T-cell (primary cell): ENCODE measurements at regions not wholly inside any gene's neighbourhood (a gene's known extent, or its start where the extent isn't known, plus 50 kb on each side); places are given as distances from the start of the nearest gene placed in this dataset.

Source experiments
- ATAC-seq, 4 experiments: fragments of 200-7000 bp in 3 of 4; fragments of 150-1000 bp in 1 of 4; cut with Tn5 transposase; replicated peaks in 1 of 4; 1 replicate in 3 of 4; 2 replicates in 1 of 4; pipeline ENCODE4 v1.10.0; 2021; ENCODE audit warnings: moderate library complexity in 3 of 4, mild to moderate bottlenecking in 2 of 4, moderate number of reproducible peaks in 1 of 4
- CTCF ChIA-PET, 2 donors: fragments of 300-600 bp; sonication (Branson Sonifier 250); formaldehyde crosslinking; loops; one replicate each; lab custom pipeline; 2022; ENCODE audit warnings: antibody characterized with exemption in 2 of 2; lab: Charles Lee
- POLR2A ChIA-PET, 2 donors: fragments of 300-600 bp; sonication (Branson Sonifier 250); formaldehyde crosslinking; loops; one replicate each; lab custom pipeline; 2022; ENCODE audit warnings: antibody characterized with exemption in 2 of 2; lab: Charles Lee
- DNase-seq, 35 experiments: peaks; one replicate each; pipeline versions ENCODE4 v3.0.0 to v3.0.0-alpha.2; 2013 to 2023
- H3K27ac ChIP-seq: one replicate; pipeline ENCODE4 v1.5.1; 2013; ENCODE audit warnings: low read length
- H3K27me3 ChIP-seq, 2 experiments: replicated peaks in 1 of 2; 1 replicate in 1 of 2; 2 replicates in 1 of 2; pipeline versions ENCODE4 v1.6.1 to v1.7.0; 2013; ENCODE audit warnings: low read length in 1 of 2, mixed read lengths in 1 of 2; ENCODE audit not compliant: control insufficient read depth in 2 of 2, insufficient read depth in 2 of 2; ENCODE audit errors: extremely low read depth in 1 of 2
- H3K36me3 ChIP-seq, 2 donors: 1 replicate in 1 of 2; 2 replicates in 1 of 2; pipeline versions ENCODE4 v1.6.1 to v1.7.0; 2013; ENCODE audit warnings: low read length in 1 of 2; ENCODE audit not compliant: control insufficient read depth in 2 of 2, insufficient read depth in 1 of 2; ENCODE audit errors: extremely low read depth in 1 of 2
- H3K4me1 ChIP-seq, 2 experiments: 1 replicate in 1 of 2; 2 replicates in 1 of 2; pipeline versions ENCODE4 v1.6.1 to v1.7.0; 2013; ENCODE audit warnings: low read length in 2 of 2, mixed read lengths in 1 of 2; ENCODE audit not compliant: insufficient read depth in 2 of 2, control insufficient read depth in 1 of 2; ENCODE audit errors: extremely low read depth in 1 of 2
- H3K4me3 ChIP-seq, 2 donors: 1 replicate in 1 of 2; 2 replicates in 1 of 2; pipeline versions ENCODE4 v1.5.1 to v1.7.0; 2013; ENCODE audit warnings: mild to moderate bottlenecking in 2 of 2, low read length in 1 of 2, moderate library complexity in 1 of 2; ENCODE audit not compliant: control insufficient read depth in 1 of 2; ENCODE audit errors: extremely low read depth in 1 of 2
- H3K9me3 ChIP-seq: 2 replicates; pipeline ENCODE4 v1.7.0; 2013
- H3K27ac Mint-ChIP-seq, 2 donors: one replicate each; pipeline ENCODE4 v1.8.0; 2020 to 2021; ENCODE audit warnings: mild to moderate bottlenecking in 2 of 2, mixed read lengths in 2 of 2
- H3K27me3 Mint-ChIP-seq, 2 donors: one replicate each; pipeline ENCODE4 v1.8.0; 2021 to 2022; ENCODE audit warnings: mixed read lengths in 2 of 2
- H3K36me3 Mint-ChIP-seq: one replicate; pipeline ENCODE4 v1.8.0; 2021; ENCODE audit warnings: mixed read lengths
- H3K4me1 Mint-ChIP-seq, 3 donors: one replicate each; pipeline ENCODE4 v1.8.0; 2020 to 2022; ENCODE audit warnings: mixed read lengths in 3 of 3, mild to moderate bottlenecking in 1 of 3
- H3K4me3 Mint-ChIP-seq, 3 donors: one replicate each; pipeline ENCODE4 v1.8.0; 2020 to 2022; ENCODE audit warnings: mild to moderate bottlenecking in 3 of 3, mixed read lengths in 3 of 3, moderate library complexity in 3 of 3
- H3K9me3 Mint-ChIP-seq, 3 donors: one replicate each; pipeline ENCODE4 v1.8.0; 2020 to 2022; ENCODE audit warnings: mixed read lengths in 3 of 3
- WGBS: methylation state at CpG from one replicate; pipeline ENCODE4 v1.1.5; 2013; ENCODE audit warnings: missing lambda C conversion rate; ENCODE audit not compliant: insufficient coverage; 5-methylcytosine and 5-hydroxymethylcytosine counted together

DNA sequence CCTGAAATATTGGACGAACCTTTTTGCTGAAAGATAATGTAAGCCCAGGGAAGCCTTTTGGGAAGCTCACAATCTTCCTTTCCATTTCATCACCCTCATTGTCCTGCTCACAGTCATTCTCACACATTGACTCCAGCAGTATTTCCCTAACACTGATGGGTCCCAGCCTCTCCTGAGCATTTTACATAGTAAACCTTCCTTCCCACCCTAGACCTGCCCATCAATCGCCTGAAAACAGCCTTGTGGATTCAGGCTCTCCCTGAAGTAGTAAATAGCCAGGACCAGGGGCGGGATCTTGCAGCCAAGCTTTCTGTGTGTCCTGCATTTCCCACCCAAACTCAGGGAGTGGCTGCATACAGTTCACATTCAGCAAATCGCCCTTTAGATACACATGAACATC lies 149.9 kb downstream of the CYRIA start:
- peaks cover 3 to 31% of the 10 kb centered on the region in 2 donors for H3K27me3 Mint-ChIP-seq
- H3K9me3 Mint-ChIP-seq, result no peaks in the 10 kb centered on the region
- H3K4me3 Mint-ChIP-seq, result no peak overlapping the region
- POLR2A ChIA-PET, result no interaction called here
- H3K4me1 Mint-ChIP-seq, result no peaks in the 10 kb centered on the region
- DNase-seq, result no peak
- Histone ChIP-seq H3K27me3 (no peaks in the 10 kb centered on the region), H3K36me3 (no peaks in the 10 kb centered on the region), H3K9me3 (no peaks in the 10 kb centered on the region), H3K27ac (no peak overlapping the region), H3K4me1 (no peaks in the 10 kb centered on the region), H3K4me3 (no peak overlapping the region)
- CTCF ChIA-PET, result interaction anchor here in 1 of 2 donors (0.5 kb wide), 1 partner anchor 235 kb away, joined by 3 read pairs; no protein-coding TSS in a partner anchor
- no peak overlapping the region for H3K27ac Mint-ChIP-seq
- ATAC-seq, result no peak
- H3K36me3 Mint-ChIP-seq, result no peaks in the 10 kb centered on the region
- WGBS, result 78% methylated on average over 3 of the region's 4 CpGs

DNA sequence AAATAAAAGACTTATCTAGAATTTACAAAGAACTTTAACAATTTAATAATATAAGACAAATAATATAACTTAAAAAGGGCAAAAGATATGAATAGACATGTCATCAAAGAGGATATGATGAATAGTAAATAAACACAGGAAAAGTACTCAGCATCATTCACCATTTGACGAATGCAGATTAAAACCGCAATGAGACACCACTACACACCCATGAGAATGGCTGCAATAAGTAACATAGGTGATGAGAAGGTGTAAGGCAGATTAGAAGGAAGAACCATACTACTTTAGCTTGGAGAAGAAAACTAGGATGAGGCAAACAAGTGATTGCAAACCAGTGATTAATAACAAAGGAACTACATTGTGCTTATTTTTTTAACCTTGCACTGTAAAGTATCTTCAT lies 152.0 kb downstream of the CYRIA start:
- Histone ChIP-seq H3K9me3 (no peaks in the 10 kb centered on the region), H3K4me1 (no peaks in the 10 kb centered on the region), H3K36me3 (no peaks in the 10 kb centered on the region), H3K4me3 (no peak overlapping the region), H3K27ac (no peak overlapping the region), H3K27me3 (peaks cover 4 to 8% of the 10 kb centered on the region in 2 experiments)
- Mint-ChIP-seq H3K9me3 (no peaks in the 10 kb centered on the region), H3K27ac (no peak overlapping the region), H3K27me3 (peaks cover 21 to 51% of the 10 kb centered on the region in 2 donors), H3K4me1 (no peaks in the 10 kb centered on the region), H3K4me3 (no peak overlapping the region), H3K36me3 (no peaks in the 10 kb centered on the region)
- WGBS, result no CpG with 5 or more reads among the region's 2 CpGs
- ATAC-seq (no peak), DNase-seq (no peak)
- POLR2A ChIA-PET, result no interaction called here
- CTCF ChIA-PET, result no interaction called here

DNA sequence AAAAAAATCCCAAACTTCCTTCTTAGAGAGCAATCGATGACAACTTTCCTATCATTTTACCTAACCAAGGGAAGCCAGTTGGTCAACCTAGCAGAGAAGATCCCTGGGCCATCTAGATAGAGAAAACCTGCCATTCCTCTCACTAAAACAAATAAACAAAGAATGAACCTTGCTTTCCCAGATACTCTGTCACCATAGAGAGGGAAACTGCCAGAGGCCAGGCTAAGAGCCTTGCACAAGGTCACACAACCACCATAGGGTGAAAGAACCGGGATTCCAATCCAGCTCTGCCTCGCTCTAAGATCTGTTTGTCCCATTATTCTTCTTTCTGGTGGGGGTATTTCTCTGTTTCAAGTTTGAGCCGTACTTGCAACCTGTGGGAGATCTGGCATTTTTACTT lies 154.6 kb downstream of the CYRIA start:
- H3K9me3 Mint-ChIP-seq, result no peaks in the 10 kb centered on the region
- H3K4me1 Mint-ChIP-seq, result no peaks in the 10 kb centered on the region
- Histone ChIP-seq H3K27ac (no peak overlapping the region), H3K36me3 (no peaks in the 10 kb centered on the region), H3K27me3 (peaks cover 4 to 29% of the 10 kb centered on the region in 2 experiments), H3K9me3 (no peaks in the 10 kb centered on the region), H3K4me3 (no peak overlapping the region), H3K4me1 (no peaks in the 10 kb centered on the region)
- H3K36me3 Mint-ChIP-seq, result no peaks in the 10 kb centered on the region
- H3K27ac Mint-ChIP-seq, result no peak overlapping the region
- no peak overlapping the region for H3K4me3 Mint-ChIP-seq
- ATAC-seq (no peak), DNase-seq (no peak)
- POLR2A ChIA-PET, result no interaction called here
- H3K27me3 Mint-ChIP-seq, result peaks cover 38 to 56% of the 10 kb centered on the region in 2 donors
- CTCF ChIA-PET, result no interaction called here
- WGBS, result 40% methylated on average over 1 of the region's 4 CpGs

DNA sequence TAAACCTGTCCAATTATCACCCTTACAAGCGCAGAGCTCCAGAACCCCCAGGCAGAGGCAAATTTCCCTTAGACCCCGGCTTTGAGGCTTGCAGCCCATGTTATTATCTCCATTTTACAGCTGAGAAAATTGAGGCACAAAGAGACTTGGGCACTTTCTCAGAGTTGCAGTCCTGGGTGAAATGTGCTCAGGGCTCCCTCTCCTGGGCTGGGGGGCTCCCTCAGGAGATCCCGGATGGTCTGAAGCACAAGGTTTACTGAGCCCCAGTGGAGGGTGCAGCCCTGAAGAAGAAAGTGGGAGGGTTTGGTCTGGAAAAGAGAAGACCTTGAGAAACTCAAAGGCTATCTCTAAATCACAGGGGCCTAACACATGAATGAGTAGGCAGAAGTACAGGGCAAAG lies 156.6 kb downstream of the CYRIA start:
- Histone ChIP-seq H3K4me3 (no peak overlapping the region), H3K4me1 (no peaks in the 10 kb centered on the region), H3K27me3 (peaks cover 4 to 35% of the 10 kb centered on the region in 2 experiments), H3K9me3 (no peaks in the 10 kb centered on the region), H3K36me3 (no peaks in the 10 kb centered on the region), H3K27ac (no peak overlapping the region)
- no peaks in the 10 kb centered on the region for H3K9me3 Mint-ChIP-seq
- H3K36me3 Mint-ChIP-seq, result no peaks in the 10 kb centered on the region
- H3K4me3 Mint-ChIP-seq, result no peak overlapping the region
- 100% methylated on average over 1 of the region's 3 CpGs for WGBS
- H3K27me3 Mint-ChIP-seq, result peaks cover 43 to 51% of the 10 kb centered on the region in 2 donors
- no peak overlapping the region for H3K27ac Mint-ChIP-seq
- no peaks in the 10 kb centered on the region for H3K4me1 Mint-ChIP-seq
- ChIA-PET CTCF (no interaction called here), POLR2A (no interaction called here)
- no peak for DNase-seq
- no peak for ATAC-seq

DNA sequence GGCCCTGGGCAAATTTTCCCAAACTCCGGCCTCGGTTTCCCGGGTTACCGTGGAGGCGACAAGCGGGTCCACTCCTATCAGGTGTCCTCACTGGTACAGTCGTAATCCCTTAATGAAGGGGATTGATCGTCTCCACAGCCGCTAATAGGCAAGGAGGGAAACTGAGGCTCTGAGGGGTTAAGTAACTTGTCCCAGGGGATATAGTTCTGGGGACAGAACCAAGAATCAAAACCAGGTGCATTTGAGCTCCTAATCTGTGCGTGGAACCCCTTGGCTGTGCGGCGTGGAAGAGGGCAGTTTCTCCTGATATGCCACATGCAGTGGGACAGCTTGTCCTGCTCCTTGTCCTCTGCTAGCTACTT lies 157.2 kb downstream of the CYRIA start:
- H3K36me3 ChIP-seq, result no peaks in the 10 kb centered on the region
- no peak overlapping the region for H3K27ac ChIP-seq
- H3K4me1 ChIP-seq, result no peaks in the 10 kb centered on the region
- POLR2A ChIA-PET, result no interaction called here
- ATAC-seq, result no peak
- CTCF ChIA-PET, result no interaction called here
- H3K4me1 Mint-ChIP-seq, result no peaks in the 10 kb centered on the region
- H3K27me3 ChIP-seq, result peaks cover 4 to 35% of the 10 kb centered on the region in 2 experiments
- H3K36me3 Mint-ChIP-seq, result no peaks in the 10 kb centered on the region
- H3K4me3 Mint-ChIP-seq, result no peak overlapping the region
- no peak for DNase-seq
- peaks cover 43 to 51% of the 10 kb centered on the region in 2 donors for H3K27me3 Mint-ChIP-seq
- no peak overlapping the region for H3K4me3 ChIP-seq
- no peaks in the 10 kb centered on the region for H3K9me3 Mint-ChIP-seq
- no peak overlapping the region for H3K27ac Mint-ChIP-seq
- no peaks in the 10 kb centered on the region for H3K9me3 ChIP-seq
- WGBS, result 26% methylated on average over 9 of the region's 12 CpGs

DNA sequence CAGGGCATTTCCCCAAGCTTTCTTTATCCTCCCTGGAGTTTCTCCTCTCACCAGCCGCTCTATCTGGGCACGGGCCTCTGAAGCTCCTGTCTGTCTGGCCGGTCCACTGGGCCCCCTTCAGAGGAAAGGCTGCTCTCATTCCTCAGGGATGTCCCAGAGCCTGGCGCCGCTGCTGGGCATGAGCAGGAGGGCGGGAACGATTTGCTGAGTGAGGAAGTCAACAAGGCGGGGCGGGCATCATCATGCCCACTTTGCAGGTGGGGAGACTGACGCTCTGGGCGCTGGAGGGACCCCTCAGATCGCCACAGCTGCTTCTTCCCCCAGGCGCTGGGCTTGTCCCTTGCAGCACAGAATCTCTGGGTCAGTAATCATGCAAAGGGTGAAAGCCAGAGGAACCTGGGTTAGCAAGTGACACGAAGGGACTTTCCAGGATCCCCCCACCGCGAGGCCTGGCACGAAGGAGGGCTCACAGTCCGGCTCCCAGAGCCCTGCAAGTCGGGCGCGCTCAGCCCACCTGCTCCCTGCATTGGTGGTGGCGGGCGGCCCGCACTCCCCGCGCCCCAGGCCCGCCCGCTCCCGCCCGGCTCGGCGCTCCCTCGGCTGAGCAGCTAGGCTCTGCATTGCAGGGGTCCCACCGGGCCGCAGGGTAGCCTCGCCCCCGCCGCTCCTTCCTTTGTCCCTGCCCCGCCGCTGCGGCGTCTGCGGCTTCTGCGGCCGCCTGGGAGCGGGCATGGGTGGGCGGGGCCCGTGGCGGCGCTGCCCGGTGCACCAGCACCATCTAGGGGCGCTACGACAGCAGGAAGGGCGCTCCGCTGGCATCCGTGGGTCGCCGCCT lies 157.8 kb downstream of the CYRIA start:
- Mint-ChIP-seq H3K9me3 (no peaks in the 10 kb centered on the region), H3K36me3 (no peaks in the 10 kb centered on the region), H3K27ac (no peak overlapping the region), H3K4me1 (no peaks in the 10 kb centered on the region), H3K4me3 (no peak overlapping the region), H3K27me3 (peaks cover 46 to 51% of the 10 kb centered on the region in 2 donors)
- no peaks in the 10 kb centered on the region for H3K9me3 ChIP-seq
- CTCF ChIA-PET, result no interaction called here
- ATAC-seq (peak in 1 of 4 experiments; percentile 4), DNase-seq (peak in 1 of 35 experiments; percentile 3)
- H3K27ac ChIP-seq, result no peak overlapping the region
- H3K4me3 ChIP-seq, result no peak overlapping the region
- no peaks in the 10 kb centered on the region for H3K4me1 ChIP-seq
- POLR2A ChIA-PET, result no interaction called here
- H3K36me3 ChIP-seq, result no peaks in the 10 kb centered on the region
- WGBS, result 22% methylated on average over 45 of the region's 58 CpGs
- H3K27me3 ChIP-seq, result peaks cover 4 to 35% of the 10 kb centered on the region in 2 experiments
